NCI-H1417 (cell line): ENCODE measurements at regions not wholly inside any gene's neighbourhood (a gene's known extent, or its start where the extent isn't known, plus 50 kb on each side); places are given as distances from the start of the nearest gene placed in this dataset.
"Not testable (repeated sequence)": the region's sequence is repeated elsewhere in the genome, so short reads cannot be mapped to it uniquely, and the experiment has no call there.

Experiments
- DNase-seq, 3 experiments: peaks; one replicate each; lab custom pipeline; 2025; lab: John Stamatoyannopoulos, UW

- DNase-seq: peak in 2 of 3 experiments; percentile 12 to 74
Observed at GRCh38 chr17:37829592-37830123, 84.8 kb upstream of the HNF1B start.

GRCh38 chr17:37828651-37829124 lies 83.8 kb upstream of the HNF1B start:
- DNase-seq: no peak

- no peak for DNase-seq
Observed at GRCh38 chr17:37827905-37828650, 83.2 kb upstream of the HNF1B start.

GRCh38 chr17:37826497-37827430 lies 81.9 kb upstream of the HNF1B start:
- no peak for DNase-seq

- DNase-seq: no peak
Observed at GRCh38 chr17:37825851-37826250, 81.0 kb upstream of the HNF1B start.

GRCh38 chr17:37824534-37825485 lies 80.0 kb upstream of the HNF1B start:
- no peak for DNase-seq

GRCh38 chr17:37823996-37824395 lies 79.1 kb upstream of the HNF1B start:
- no peak for DNase-seq

- no peak for DNase-seq
Observed at GRCh38 chr17:37820995-37821713, 76.3 kb upstream of the HNF1B start.

- DNase-seq: no peak
Observed at GRCh38 chr17:37820313-37820994, 75.6 kb upstream of the HNF1B start.

GRCh38 chr17:37818689-37819088 lies 73.8 kb upstream of the HNF1B start:
- DNase-seq: peak; percentile 33 to 53 (median 50)

GRCh38 chr17:37816950-37817349 lies 72.1 kb upstream of the HNF1B start:
- DNase-seq: no peak

GRCh38 chr17:37815536-37815935 lies 70.7 kb upstream of the HNF1B start:
- DNase-seq: no peak

- no peak for DNase-seq
Observed at GRCh38 chr17:37813751-37814150, 68.9 kb upstream of the HNF1B start.

GRCh38 chr17:37808846-37809245 lies 64.0 kb upstream of the HNF1B start:
- not testable (repeated sequence) for DNase-seq

- no peak for DNase-seq
Observed at GRCh38 chr17:37802712-37803416, 58.0 kb upstream of the HNF1B start.

GRCh38 chr17:37802061-37802595 lies 57.3 kb upstream of the HNF1B start:
- DNase-seq: no peak

GRCh38 chr17:37801171-37801570 lies 56.3 kb upstream of the HNF1B start:
- no peak for DNase-seq

- no peak for DNase-seq
Observed at GRCh38 chr17:37797206-37797605, 52.3 kb upstream of the HNF1B start.

- no peak for DNase-seq
Observed at GRCh38 chr17:37796076-37796475, 51.2 kb upstream of the HNF1B start.
